OCI-LY7 (cell line): ENCODE measurements at regions not wholly inside any gene's neighbourhood (a gene's known extent, or its start where the extent isn't known, plus 50 kb on each side); places are given as distances from the start of the nearest gene placed in this dataset.

ENCODE experiments used
- BruUV-seq: library from RNA; stranded (reverse); fragments of 400-500 nt; replicated peaks from 2 replicates; lab custom pipeline; 2021; lab: Mats Ljungman, UMichigan
- CTCF ChIA-PET: fragments of 300-600 bp; sonication (Branson Sonifier 250); formaldehyde crosslinking; loops from one replicate; lab custom pipeline; 2022; ENCODE audit warnings: antibody characterized with exemption; ENCODE audit not compliant: unreplicated experiment; lab: Charles Lee
- POLR2A ChIA-PET: fragments of 300-600 bp; sonication (Branson Sonifier 250); formaldehyde crosslinking; loops from one replicate; lab custom pipeline; 2022; ENCODE audit warnings: antibody characterized with exemption; lab: Charles Lee
- DNase-seq: peaks from one replicate; pipeline ENCODE4 v3.0.0-alpha.2; 2015; ENCODE audit warnings: low spot score
- H2AFZ ChIP-seq: fragments of 200-600 bp; sonication (generic), shearing (Covaris generic); 2 replicates; pipeline ENCODE4 v1.6.1; 2014; ENCODE audit warnings: mild to moderate bottlenecking, antibody characterized with exemption, low read length, moderate library complexity
- H3K27ac ChIP-seq: fragments of 200-600 bp; sonication (generic); 2 replicates; pipeline ENCODE4 v1.5.1; 2014; ENCODE audit warnings: mixed run types, low read depth, mild to moderate bottlenecking, moderate library complexity, low read length, inconsistent platforms; ENCODE audit not compliant: poor library complexity, severe bottlenecking
- H3K36me3 ChIP-seq: fragments of 200-600 bp; sonication (generic); 2 replicates; pipeline ENCODE4 v1.6.1; 2014; ENCODE audit warnings: mild to moderate bottlenecking, antibody characterized with exemption, low read length, moderate library complexity, mixed read lengths; ENCODE audit not compliant: insufficient read depth
- H3K4me1 ChIP-seq: fragments of 200-600 bp; sonication (generic); 2 replicates; pipeline ENCODE4 v1.5.1; 2014; ENCODE audit warnings: mild to moderate bottlenecking, low read length; ENCODE audit not compliant: insufficient read depth, poor library complexity, severe bottlenecking
- H3K4me2 ChIP-seq: fragments of 200-600 bp; sonication (generic); 2 replicates; pipeline ENCODE4 v1.6.1; 2014; ENCODE audit warnings: mild to moderate bottlenecking, low read length
- H3K4me3 ChIP-seq: fragments of 200-600 bp; sonication (generic); 2 replicates; pipeline ENCODE4 v1.5.1; 2014; ENCODE audit warnings: mild to moderate bottlenecking, low read depth, low read length; ENCODE audit not compliant: poor library complexity, severe bottlenecking
- H3K79me2 ChIP-seq: fragments of 200-600 bp; sonication (generic); 2 replicates; pipeline ENCODE4 v1.6.1; 2016; ENCODE audit warnings: low read depth, mild to moderate bottlenecking, low read length, moderate library complexity, mixed read lengths; ENCODE audit not compliant: insufficient read depth
- H3K9me2 ChIP-seq: fragments of 200-600 bp; sonication (generic); 2 replicates; pipeline ENCODE4 v1.6.1; 2016; ENCODE audit warnings: mild to moderate bottlenecking, low read length, mixed read lengths; ENCODE audit not compliant: insufficient read depth
- H3K9me3 ChIP-seq: fragments of 200-600 bp; sonication (generic); 2 replicates; pipeline ENCODE4 v1.6.1; 2014; ENCODE audit warnings: mild to moderate bottlenecking, mixed run types, low read length, mixed read lengths
- H4K20me1 ChIP-seq: fragments of 200-600 bp; sonication (generic); 2 replicates; pipeline ENCODE4 v1.6.1; 2014; ENCODE audit warnings: mild to moderate bottlenecking, antibody characterized with exemption, low read length, moderate library complexity, mixed read lengths; ENCODE audit not compliant: insufficient read depth
- CTCF ChIP-seq: fragments of 200-600 bp; sonication (generic); conservative IDR thresholded peaks from 2 replicates; pipeline ENCODE4 v1.5.1; 2014; ENCODE audit warnings: mild to moderate bottlenecking, antibody characterized with exemption, low read length, moderate library complexity, mixed read lengths
- EZH2phosphoT487 ChIP-seq: fragments of 200-600 bp; sonication (generic); IDR thresholded peaks from 2 replicates; pipeline ENCODE4 v1.6.1; 2018; ENCODE audit warnings: low read depth, borderline replicate concordance, mild to moderate bottlenecking, mixed run types, antibody characterized with exemption, low read length, moderate library complexity, mixed read lengths
- intact Hi-C: fragments of 100-400 bp; cut with micrococcal nuclease; formaldehyde crosslinking; loops from one replicate; pipeline ENCODE4 v1.10.0; 2022; ENCODE audit not compliant: unreplicated experiment

GRCh38 chr6:22642254-22642653, 72.9 kb downstream of the HDGFL1 start:
- TF ChIP-seq EZH2phosphoT487 (no peak), CTCF (no peak)
- Histone ChIP-seq H3K79me2 (no peaks in the 10 kb centered on the region), H3K4me3 (no peak overlapping the region), H3K27ac (no peak overlapping the region), H3K4me2 (no peak overlapping the region), H3K36me3 (no peaks in the 10 kb centered on the region), H2AFZ (no peak overlapping the region), H4K20me1 (no peaks in the 10 kb centered on the region), H3K9me3 (no peaks in the 10 kb centered on the region), H3K4me1 (no peaks in the 10 kb centered on the region), H3K9me2 (no peaks in the 10 kb centered on the region)
- ChIA-PET CTCF (no interaction called here), POLR2A (interaction anchor here (0.7 kb wide), 1 partner anchor 212 kb away, joined by 3 read pairs; no protein-coding TSS in a partner anchor)
- no TSS peak for BruUV-seq
- DNase-seq: no peak
- intact Hi-C loops: no loop called here

GRCh38 chr6:22643780-22644179, 74.4 kb downstream of the HDGFL1 start:
- intact Hi-C loops: no loop called here
- H3K79me2 ChIP-seq: no peaks in the 10 kb centered on the region
- H3K4me3 ChIP-seq: no peak overlapping the region
- H3K4me1 ChIP-seq: no peaks in the 10 kb centered on the region
- no TSS peak for BruUV-seq
- ChIA-PET CTCF (no interaction called here), POLR2A (interaction anchor here (0.5 to 1.0 kb wide), 3 partner anchors 10 to 133 kb away, joined by 3 to 4 read pairs (median 3); no protein-coding TSS in a partner anchor)
- H3K9me3 ChIP-seq: no peaks in the 10 kb centered on the region
- H3K9me2 ChIP-seq: no peaks in the 10 kb centered on the region
- no peaks in the 10 kb centered on the region for H4K20me1 ChIP-seq
- no peak overlapping the region for H3K4me2 ChIP-seq
- no peak overlapping the region for H3K27ac ChIP-seq
- DNase-seq: no peak
- no peak overlapping the region for H2AFZ ChIP-seq
- H3K36me3 ChIP-seq: no peaks in the 10 kb centered on the region
- no peak for TF ChIP-seq EZH2phosphoT487
- TF ChIP-seq CTCF: no peak

DNA sequence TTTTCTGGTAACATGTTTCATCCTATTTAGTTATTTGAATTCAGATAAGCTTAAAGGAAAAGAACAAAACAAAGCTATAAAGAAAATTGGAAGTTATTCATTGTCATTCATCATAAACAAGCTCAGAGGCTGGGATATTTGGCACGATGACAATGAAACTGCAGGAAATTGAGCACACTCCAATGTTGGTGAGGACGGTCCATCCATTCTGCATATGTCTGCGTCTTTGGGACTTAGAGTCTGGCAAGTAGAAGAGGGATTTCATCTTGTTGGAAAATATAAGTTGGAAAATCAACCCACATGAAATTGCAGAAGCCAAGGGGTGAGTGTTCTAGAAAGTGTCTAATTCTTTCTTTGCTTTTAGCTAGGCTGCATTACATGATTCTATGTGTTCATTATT, 78.4 kb downstream of the HDGFL1 start:
- no peaks in the 10 kb centered on the region for H3K9me3 ChIP-seq
- no peak overlapping the region for H3K4me3 ChIP-seq
- H3K9me2 ChIP-seq: no peaks in the 10 kb centered on the region
- H3K27ac ChIP-seq: no peak overlapping the region
- H2AFZ ChIP-seq: no peak overlapping the region
- no peaks in the 10 kb centered on the region for H3K79me2 ChIP-seq
- H3K4me2 ChIP-seq: no peak overlapping the region
- no peaks in the 10 kb centered on the region for H4K20me1 ChIP-seq
- DNase-seq: no peak
- no peaks in the 10 kb centered on the region for H3K36me3 ChIP-seq
- ChIA-PET POLR2A (interaction anchor here (0.5 to 1.1 kb wide), 5 partner anchors 9 to 1137 kb away, joined by 3 read pairs; no protein-coding TSS in a partner anchor), CTCF (no interaction called here)
- BruUV-seq: no TSS peak
- intact Hi-C loops: no loop called here
- no peaks in the 10 kb centered on the region for H3K4me1 ChIP-seq
- TF ChIP-seq EZH2phosphoT487 (no peak), CTCF (no peak)
